GM12873 (cell line): ENCODE measurements at regions not wholly inside any gene's neighbourhood (a gene's known extent, or its start where the extent isn't known, plus 50 kb on each side); places are given as distances from the start of the nearest gene placed in this dataset.

ENCODE experiments used
- CTCF ChIP-seq: IDR thresholded peaks from 2 replicates; pipeline ENCODE4 v1.5.1; 2012; ENCODE audit warnings: low read depth, mild to moderate bottlenecking, moderate library complexity, low read length, control low read depth; ENCODE audit not compliant: insufficient read depth; ENCODE audit errors: missing control alignments

GRCh38 chr1:88179943-88180342 lies 504.1 kb upstream of the PKN2 start:
- no peak for TF ChIP-seq CTCF

- peak; percentile 98 for TF ChIP-seq CTCF
Measured at GRCh38 chr1:88180449-88181108, 503.5 kb upstream of the PKN2 start.

GRCh38 chr1:88186911-88187310 lies 497.2 kb upstream of the PKN2 start:
- TF ChIP-seq CTCF: no peak

- no peak for TF ChIP-seq CTCF
Measured at GRCh38 chr1:88188038-88188437, 496.0 kb upstream of the PKN2 start.

GRCh38 chr1:88189525-88189924 lies 494.5 kb upstream of the PKN2 start:
- no peak for TF ChIP-seq CTCF

GRCh38 chr1:88191917-88192316 lies 492.2 kb upstream of the PKN2 start:
- TF ChIP-seq CTCF: no peak

- TF ChIP-seq CTCF: no peak
Measured at GRCh38 chr1:88194542-88194941, 489.5 kb upstream of the PKN2 start.
